K562 (cell line): ENCODE measurements at regions not wholly inside any gene's neighbourhood (a gene's known extent, or its start where the extent isn't known, plus 50 kb on each side); places are given as distances from the start of the nearest gene placed in this dataset.

ENCODE experiments used
- ATAC-seq: fragments of 200-7000 bp; cut with Tn5 transposase; 3 replicates; pipeline ENCODE4 v1.9.1; 2020; ENCODE audit warnings: moderate library complexity
- BruUV-seq: library from RNA; stranded (reverse); fragments of 400-500 nt; replicated peaks from 2 replicates; lab custom pipeline; 2021; lab: Mats Ljungman, UMichigan
- CTCF ChIA-PET: fragments of 300-600 bp; formaldehyde crosslinking; extraction: SDS; loops from one replicate; lab custom pipeline; 2021; ENCODE audit warnings: low intra/inter-chr PET ratio; lab: Yijun Ruan, JAX
- POLR2A ChIA-PET: fragments of 300-600, 350-650 bp; sonication (Branson Sonifier 250); formaldehyde crosslinking; extraction: SDS; loops from one replicate; lab custom pipeline; 2021; ENCODE audit warnings: antibody characterized with exemption, inconsistent platforms; lab: Yijun Ruan, JAX
- DNase-seq, 4 experiments: peaks; one replicate each; pipeline versions ENCODE4 v3.0.0 to v3.0.0-alpha.2; 2011 to 2018; ENCODE audit warnings: low spot score in 3 of 4, mixed read lengths in 3 of 4; ENCODE audit errors: extremely low read depth in 1 of 4
- FAIRE-seq: peaks from 2 replicates; lab custom pipeline; 2011; peaks lifted over from hg19 to GRCh38; lab: Jason Lieb, UNC
- H2AFZ ChIP-seq: 2 replicates; pipeline ENCODE4 v1.6.0; 2011; ENCODE audit warnings: low read depth, low read length, control low read depth, inconsistent platforms
- H3K27ac ChIP-seq: fragments of 200-600 bp; 3 replicates; pipeline ENCODE4 v1.8.0; 2011; ENCODE audit warnings: low read depth, mild to moderate bottlenecking, control low read depth, inconsistent platforms, low read length, moderate library complexity, mixed read lengths; ENCODE audit errors: extremely low read depth
- H3K27me3 ChIP-seq, 2 experiments: fragments of 300-600 bp in 1 of 2; 2 replicates in 1 of 2; 3 replicates in 1 of 2; pipeline versions ENCODE4 v1.6.0 to v1.8.0; 2011; ENCODE audit warnings: inconsistent platforms in 2 of 2, low read length in 2 of 2, mild to moderate bottlenecking in 1 of 2, mixed read lengths in 1 of 2, moderate library complexity in 1 of 2; ENCODE audit not compliant: control insufficient read depth in 2 of 2, insufficient read depth in 2 of 2
- H3K36me3 ChIP-seq: fragments of 300-600 bp; 3 replicates; pipeline ENCODE4 v1.8.0; 2011; ENCODE audit warnings: mild to moderate bottlenecking, low read length, inconsistent platforms; ENCODE audit not compliant: control insufficient read depth, insufficient read depth
- H3K4me1 ChIP-seq, 2 experiments: fragments of 200-600 bp in 1 of 2; replicated peaks in 1 of 2; 2 replicates in 1 of 2; 3 replicates in 1 of 2; pipeline versions ENCODE4 v1.5.1 to v1.8.0; 2011; ENCODE audit warnings: inconsistent platforms in 2 of 2, low read length in 2 of 2, mild to moderate bottlenecking in 1 of 2, mixed read lengths in 1 of 2, moderate library complexity in 1 of 2; ENCODE audit not compliant: control insufficient read depth in 2 of 2, insufficient read depth in 2 of 2
- H3K4me2 ChIP-seq: 2 replicates; pipeline ENCODE4 v1.6.1; 2011; ENCODE audit warnings: low read length, control low read depth, inconsistent platforms, mixed read lengths; ENCODE audit not compliant: insufficient read depth
- H3K4me3 ChIP-seq: fragments of 200-600 bp; sonication (generic), shearing (Covaris generic); 2 replicates; pipeline ENCODE4 v1.5.1; 2016; ENCODE audit warnings: control low read depth, inconsistent platforms
- H3K79me2 ChIP-seq: fragments of 200-600 bp; 3 replicates; pipeline ENCODE4 v1.8.0; 2011; ENCODE audit warnings: low read length, inconsistent platforms; ENCODE audit not compliant: control insufficient read depth, insufficient read depth
- H3K9ac ChIP-seq, 2 experiments: 2 replicates each; pipeline versions ENCODE4 v1.6.0 to v1.6.1; 2011; ENCODE audit warnings: low read depth in 2 of 2, low read length in 2 of 2, control low read depth in 1 of 2, inconsistent platforms in 1 of 2, mild to moderate bottlenecking in 1 of 2, mixed read lengths in 1 of 2; ENCODE audit not compliant: insufficient read depth in 1 of 2
- H3K9me1 ChIP-seq: one replicate; pipeline ENCODE4 v1.6.0; 2011; ENCODE audit warnings: inconsistent platforms, mild to moderate bottlenecking, low read length, moderate library complexity; ENCODE audit not compliant: control insufficient read depth, insufficient read depth
- H3K9me3 ChIP-seq: replicated peaks from 2 replicates; pipeline ENCODE4 v1.5.1; 2011; ENCODE audit warnings: low read depth, low read length, inconsistent platforms; ENCODE audit not compliant: control insufficient read depth, insufficient read depth
- H4K20me1 ChIP-seq: replicated peaks from 2 replicates; pipeline ENCODE4 v1.6.1; 2011; ENCODE audit warnings: low read length, inconsistent platforms, mixed read lengths; ENCODE audit not compliant: control insufficient read depth, insufficient read depth
- ATF1 ChIP-seq, 2 experiments: fragments of 450-650 bp in 1 of 2; IDR thresholded peaks; 2 replicates each; pipeline ENCODE4 v1.6.1; 2016; ENCODE audit warnings: missing compliant biosample characterization in 1 of 2, missing genetic modification characterization in 1 of 2
- GABPB1 ChIP-seq: sonication (generic); formaldehyde crosslinking; IDR thresholded peaks from 2 replicates; pipeline ENCODE4 v1.8.0; 2022; ENCODE audit warnings: mild to moderate bottlenecking, missing genetic modification reagents
- NFRKB ChIP-seq: fragments of 450-650 bp; IDR thresholded peaks from 2 replicates; pipeline ENCODE4 v1.6.1; 2016; ENCODE audit warnings: low read depth
- NFXL1 ChIP-seq: fragments of 450-650 bp; formaldehyde crosslinking; IDR thresholded peaks from 2 replicates; pipeline ENCODE4 v1.4.0; 2021; ENCODE audit warnings: mild to moderate bottlenecking
- PHB2 ChIP-seq: fragments of 450-650 bp; IDR thresholded peaks from 2 replicates; pipeline ENCODE4 v1.6.1; 2017; ENCODE audit warnings: low read depth
- SIN3B ChIP-seq: fragments of 450-650 bp; IDR thresholded peaks from 2 replicates; pipeline ENCODE4 v1.6.1; 2017; ENCODE audit warnings: low read depth, mild to moderate bottlenecking, moderate library complexity
- TGIF2 ChIP-seq: sonication (generic); formaldehyde crosslinking; IDR thresholded peaks from 2 replicates; pipeline ENCODE4 v1.8.1; 2022; ENCODE audit warnings: mild to moderate bottlenecking, missing genetic modification reagents, moderate library complexity
- U2AF1 ChIP-seq: fragments of 200-400 bp; formaldehyde crosslinking; optimal IDR thresholded peaks from 2 replicates; pipeline ENCODE3; 2017; ENCODE audit warnings: mild to moderate bottlenecking, low read depth, low read length, moderate library complexity
- ZBTB7A ChIP-seq: IDR thresholded peaks from 2 replicates; pipeline ENCODE4 v1.6.1; 2011; ENCODE audit warnings: low read depth, mild to moderate bottlenecking, low read length, moderate library complexity, borderline replicate concordance; ENCODE audit not compliant: control insufficient read depth
- ZNF224 ChIP-seq: sonication (generic); formaldehyde crosslinking; IDR thresholded peaks from 2 replicates; pipeline ENCODE4 v1.8.0; 2022; ENCODE audit warnings: mild to moderate bottlenecking, missing genetic modification reagents
- ZNF282 ChIP-seq: sonication (generic); formaldehyde crosslinking; IDR thresholded peaks from 2 replicates; pipeline ENCODE4 v1.8.1; 2023; ENCODE audit warnings: missing genetic modification reagents
- WGBS: fragments of 100-300 bp; shearing (Covaris generic); methylation state at CpG from one replicate; pipeline ENCODE4 v1.1.6; 2016; ENCODE audit warnings: low coverage, mixed read lengths; ENCODE audit not compliant: insufficient coverage; ENCODE audit errors: missing lambda C conversion rate; 5-methylcytosine and 5-hydroxymethylcytosine counted together
- in situ Hi-C: fragments of 300-500 bp; cut with MboI; formaldehyde crosslinking; loops from 4 replicates; pipeline ENCODE4 v1.15.0; 2018; ENCODE audit warnings: inconsistent platforms, mixed read lengths
- intact Hi-C: fragments of 100-400 bp; cut with micrococcal nuclease; formaldehyde crosslinking; loops from 2 replicates; pipeline ENCODE4 v1.14.2; 2022
- TF ChIP-seq, protein P1 (sequence below): sonication (generic); formaldehyde crosslinking; IDR thresholded peaks from 2 replicates; pipeline ENCODE4 v1.8.1; 2022; ENCODE audit warnings: missing genetic modification reagents
- TF ChIP-seq, protein P2 (sequence below): IDR thresholded peaks from 3 replicates; pipeline ENCODE4 v1.6.1; 2011; ENCODE audit warnings: borderline replicate concordance, mild to moderate bottlenecking; ENCODE audit not compliant: insufficient read length, insufficient read depth
- TF ChIP-seq, protein P3 (sequence below), 2 experiments: fragments of 450-650 bp in 1 of 2; sonication (generic) in 1 of 2; formaldehyde crosslinking; conservative IDR thresholded peaks; 2 replicates each; pipeline versions ENCODE4 v1.4.0 to v1.8.1; 2020 to 2022; ENCODE audit warnings: mild to moderate bottlenecking in 1 of 2, missing genetic modification reagents in 1 of 2
- TF ChIP-seq, protein P4 (sequence below): fragments of 250-450 bp; sonication (Bioruptor Pico); IDR thresholded peaks from 2 replicates; pipeline ENCODE4 v1.8.0; 2021; ENCODE audit warnings: mild to moderate bottlenecking, moderate library complexity
- TF ChIP-seq, protein P5 (sequence below): sonication (generic); formaldehyde crosslinking; IDR thresholded peaks from 2 replicates; pipeline ENCODE4 v1.9.0; 2022; ENCODE audit warnings: mild to moderate bottlenecking, missing genetic modification reagents
- TF ChIP-seq, protein P6 (sequence below): fragments of 450-650 bp; formaldehyde crosslinking; conservative IDR thresholded peaks from 2 replicates; pipeline ENCODE4 v1.4.0; 2022; ENCODE audit warnings: mild to moderate bottlenecking, missing genetic modification characterization

DNA sequence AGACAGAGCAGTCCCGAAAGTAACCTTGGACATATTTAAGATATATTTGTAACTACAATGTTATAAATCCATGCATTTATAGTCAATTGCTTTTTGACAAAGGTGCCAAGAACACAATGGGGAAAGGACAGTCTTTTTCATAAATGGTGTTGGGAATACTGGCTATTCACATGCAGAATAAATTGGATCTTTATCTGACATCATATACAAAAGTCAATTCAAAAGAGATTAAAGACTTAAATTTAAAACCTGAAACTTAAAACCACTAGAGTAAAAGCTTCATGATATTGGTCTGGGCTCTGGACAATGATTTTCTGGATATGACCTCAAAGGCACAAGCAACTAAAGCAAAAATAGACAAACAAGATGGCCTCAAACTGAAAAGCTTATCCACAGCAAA lies 950.7 kb upstream of the TYRP1 start:
- H3K27ac ChIP-seq, result no peak overlapping the region
- FAIRE-seq (no peak), DNase-seq (no peak), ATAC-seq (no peak)
- H3K9me3 ChIP-seq, result no peaks in the 10 kb centered on the region
- no peak overlapping the region for H3K9ac ChIP-seq
- no peak overlapping the region for H3K4me2 ChIP-seq
- no peak overlapping the region for H3K4me3 ChIP-seq
- no peaks in the 10 kb centered on the region for H3K9me1 ChIP-seq
- ChIA-PET CTCF (no interaction called here), POLR2A (no interaction called here)
- intact Hi-C loops (no loop called here), in situ Hi-C loops (no loop called here)
- no peaks in the 10 kb centered on the region for H3K4me1 ChIP-seq
- 0% methylated on average over 1 of the region's 1 CpG for WGBS
- H2AFZ ChIP-seq, result no peak overlapping the region
- no peaks in the 10 kb centered on the region for H4K20me1 ChIP-seq
- BruUV-seq, result no TSS peak
- no peaks in the 10 kb centered on the region for H3K27me3 ChIP-seq
- no peaks in the 10 kb centered on the region for H3K79me2 ChIP-seq
- H3K36me3 ChIP-seq, result no peaks in the 10 kb centered on the region
- TF ChIP-seq ZNF282 (CRISPR knock-in tag), result no peak
- no peak for TF ChIP-seq U2AF1
- no peak for TF ChIP-seq NFRKB
- no peak for TF ChIP-seq PHB2
- no peak for TF ChIP-seq GABPB1 (CRISPR knock-in tag)
- TF ChIP-seq ZNF224 (CRISPR knock-in tag), result no peak
- TF ChIP-seq, protein P1, sequence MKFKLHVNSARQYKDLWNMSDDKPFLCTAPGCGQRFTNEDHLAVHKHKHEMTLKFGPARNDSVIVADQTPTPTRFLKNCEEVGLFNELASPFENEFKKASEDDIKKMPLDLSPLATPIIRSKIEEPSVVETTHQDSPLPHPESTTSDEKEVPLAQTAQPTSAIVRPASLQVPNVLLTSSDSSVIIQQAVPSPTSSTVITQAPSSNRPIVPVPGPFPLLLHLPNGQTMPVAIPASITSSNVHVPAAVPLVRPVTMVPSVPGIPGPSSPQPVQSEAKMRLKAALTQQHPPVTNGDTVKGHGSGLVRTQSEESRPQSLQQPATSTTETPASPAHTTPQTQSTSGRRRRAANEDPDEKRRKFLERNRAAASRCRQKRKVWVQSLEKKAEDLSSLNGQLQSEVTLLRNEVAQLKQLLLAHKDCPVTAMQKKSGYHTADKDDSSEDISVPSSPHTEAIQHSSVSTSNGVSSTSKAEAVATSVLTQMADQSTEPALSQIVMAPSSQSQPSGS, result no peak
- TF ChIP-seq, protein P2, sequence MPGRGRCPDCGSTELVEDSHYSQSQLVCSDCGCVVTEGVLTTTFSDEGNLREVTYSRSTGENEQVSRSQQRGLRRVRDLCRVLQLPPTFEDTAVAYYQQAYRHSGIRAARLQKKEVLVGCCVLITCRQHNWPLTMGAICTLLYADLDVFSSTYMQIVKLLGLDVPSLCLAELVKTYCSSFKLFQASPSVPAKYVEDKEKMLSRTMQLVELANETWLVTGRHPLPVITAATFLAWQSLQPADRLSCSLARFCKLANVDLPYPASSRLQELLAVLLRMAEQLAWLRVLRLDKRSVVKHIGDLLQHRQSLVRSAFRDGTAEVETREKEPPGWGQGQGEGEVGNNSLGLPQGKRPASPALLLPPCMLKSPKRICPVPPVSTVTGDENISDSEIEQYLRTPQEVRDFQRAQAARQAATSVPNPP, result no peak
- TF ChIP-seq, protein P3, sequence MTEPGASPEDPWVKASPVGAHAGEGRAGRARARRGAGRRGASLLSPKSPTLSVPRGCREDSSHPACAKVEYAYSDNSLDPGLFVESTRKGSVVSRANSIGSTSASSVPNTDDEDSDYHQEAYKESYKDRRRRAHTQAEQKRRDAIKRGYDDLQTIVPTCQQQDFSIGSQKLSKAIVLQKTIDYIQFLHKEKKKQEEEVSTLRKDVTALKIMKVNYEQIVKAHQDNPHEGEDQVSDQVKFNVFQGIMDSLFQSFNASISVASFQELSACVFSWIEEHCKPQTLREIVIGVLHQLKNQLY (CRISPR knock-in tag; conservative IDR thresholded peaks at IDR 0.05), result no peak
- TF ChIP-seq ATF1 (CRISPR knock-in tag; IDR thresholded peaks at IDR 0.05), result no peak
- no peak for TF ChIP-seq ATF1 (tag; IDR thresholded peaks at IDR 0.05)
- TF ChIP-seq, protein P4, sequence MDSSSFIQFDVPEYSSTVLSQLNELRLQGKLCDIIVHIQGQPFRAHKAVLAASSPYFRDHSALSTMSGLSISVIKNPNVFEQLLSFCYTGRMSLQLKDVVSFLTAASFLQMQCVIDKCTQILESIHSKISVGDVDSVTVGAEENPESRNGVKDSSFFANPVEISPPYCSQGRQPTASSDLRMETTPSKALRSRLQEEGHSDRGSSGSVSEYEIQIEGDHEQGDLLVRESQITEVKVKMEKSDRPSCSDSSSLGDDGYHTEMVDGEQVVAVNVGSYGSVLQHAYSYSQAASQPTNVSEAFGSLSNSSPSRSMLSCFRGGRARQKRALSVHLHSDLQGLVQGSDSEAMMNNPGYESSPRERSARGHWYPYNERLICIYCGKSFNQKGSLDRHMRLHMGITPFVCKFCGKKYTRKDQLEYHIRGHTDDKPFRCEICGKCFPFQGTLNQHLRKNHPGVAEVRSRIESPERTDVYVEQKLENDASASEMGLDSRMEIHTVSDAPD (CRISPR knock-in tag), result no peak
- no peak for TF ChIP-seq NFXL1
- TF ChIP-seq TGIF2 (CRISPR knock-in tag), result no peak
- TF ChIP-seq, protein P5, sequence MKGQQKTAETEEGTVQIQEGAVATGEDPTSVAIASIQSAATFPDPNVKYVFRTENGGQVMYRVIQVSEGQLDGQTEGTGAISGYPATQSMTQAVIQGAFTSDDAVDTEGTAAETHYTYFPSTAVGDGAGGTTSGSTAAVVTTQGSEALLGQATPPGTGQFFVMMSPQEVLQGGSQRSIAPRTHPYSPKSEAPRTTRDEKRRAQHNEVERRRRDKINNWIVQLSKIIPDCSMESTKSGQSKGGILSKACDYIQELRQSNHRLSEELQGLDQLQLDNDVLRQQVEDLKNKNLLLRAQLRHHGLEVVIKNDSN (CRISPR knock-in tag), result no peak
- TF ChIP-seq, protein P6, sequence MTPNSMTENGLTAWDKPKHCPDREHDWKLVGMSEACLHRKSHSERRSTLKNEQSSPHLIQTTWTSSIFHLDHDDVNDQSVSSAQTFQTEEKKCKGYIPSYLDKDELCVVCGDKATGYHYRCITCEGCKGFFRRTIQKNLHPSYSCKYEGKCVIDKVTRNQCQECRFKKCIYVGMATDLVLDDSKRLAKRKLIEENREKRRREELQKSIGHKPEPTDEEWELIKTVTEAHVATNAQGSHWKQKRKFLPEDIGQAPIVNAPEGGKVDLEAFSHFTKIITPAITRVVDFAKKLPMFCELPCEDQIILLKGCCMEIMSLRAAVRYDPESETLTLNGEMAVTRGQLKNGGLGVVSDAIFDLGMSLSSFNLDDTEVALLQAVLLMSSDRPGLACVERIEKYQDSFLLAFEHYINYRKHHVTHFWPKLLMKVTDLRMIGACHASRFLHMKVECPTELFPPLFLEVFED (CRISPR knock-in tag), result no peak
- no peak for TF ChIP-seq ZBTB7A
- TF ChIP-seq SIN3B, result no peak
